Urinary bladder (tissue), 3 donors: ENCODE measurements at regions not wholly inside any gene's neighbourhood (a gene's known extent, or its start where the extent isn't known, plus 50 kb on each side); places are given as distances from the start of the nearest gene placed in this dataset.
"Not testable (repeated sequence)": the region's sequence is repeated elsewhere in the genome, so short reads cannot be mapped to it uniquely, and the experiment has no call there.

ENCODE experiments used
- DNase-seq: peaks from one replicate; pipeline ENCODE4 v3.0.0-alpha.2; 2015; ENCODE audit errors: extremely low spot score
- H3K27ac ChIP-seq: one replicate; pipeline ENCODE4 v1.5.1; 2013; ENCODE audit warnings: low read depth, mild to moderate bottlenecking, moderate library complexity
- H3K36me3 ChIP-seq: one replicate; pipeline ENCODE4 v1.6.1; 2013; ENCODE audit warnings: mild to moderate bottlenecking, moderate library complexity; ENCODE audit not compliant: insufficient read depth
- H3K4me1 ChIP-seq: one replicate; pipeline ENCODE4 v1.6.1; 2013; ENCODE audit warnings: mild to moderate bottlenecking, moderate library complexity; ENCODE audit not compliant: insufficient read depth
- H3K4me3 ChIP-seq: one replicate; pipeline ENCODE4 v1.5.1; 2013; ENCODE audit warnings: low read depth, low read length
- WGBS: extraction: QIAGEN DNeasy Blood & Tissue Kit; methylation state at CpG from one replicate; pipeline ENCODE4 v1.1.7; 2013; 5-methylcytosine and 5-hydroxymethylcytosine counted together
- donor health status: healthy with polysubstance abuse.
- donor health status: healthy.

DNA sequence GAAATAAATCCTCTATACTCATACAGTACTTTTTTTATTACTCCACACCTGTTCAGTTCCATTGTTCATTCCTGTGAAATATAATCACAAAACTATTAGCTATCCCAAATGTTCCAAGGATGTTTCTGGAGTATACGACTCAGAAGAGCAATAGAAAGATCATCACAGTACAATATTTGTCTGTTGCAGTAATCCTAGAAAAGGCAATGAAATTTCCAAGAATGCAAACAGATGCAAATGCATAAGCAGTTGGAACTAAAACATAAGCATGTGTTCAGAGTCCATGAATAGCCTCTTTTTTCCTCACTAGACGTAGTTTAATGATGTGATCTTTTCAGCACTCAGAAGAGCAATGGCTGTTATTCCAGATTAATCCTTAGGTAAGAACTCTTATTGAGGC is 55.2 kb downstream of the RTL3 start:
- Histone ChIP-seq H3K4me1 (no peaks in the 10 kb centered on the region), H3K4me3 (no peak overlapping the region), H3K27ac (no peak overlapping the region), H3K36me3 (no peaks in the 10 kb centered on the region)
- WGBS, result 30% methylated on average over 2 of the region's 2 CpGs
- DNase-seq, result no peak

DNA sequence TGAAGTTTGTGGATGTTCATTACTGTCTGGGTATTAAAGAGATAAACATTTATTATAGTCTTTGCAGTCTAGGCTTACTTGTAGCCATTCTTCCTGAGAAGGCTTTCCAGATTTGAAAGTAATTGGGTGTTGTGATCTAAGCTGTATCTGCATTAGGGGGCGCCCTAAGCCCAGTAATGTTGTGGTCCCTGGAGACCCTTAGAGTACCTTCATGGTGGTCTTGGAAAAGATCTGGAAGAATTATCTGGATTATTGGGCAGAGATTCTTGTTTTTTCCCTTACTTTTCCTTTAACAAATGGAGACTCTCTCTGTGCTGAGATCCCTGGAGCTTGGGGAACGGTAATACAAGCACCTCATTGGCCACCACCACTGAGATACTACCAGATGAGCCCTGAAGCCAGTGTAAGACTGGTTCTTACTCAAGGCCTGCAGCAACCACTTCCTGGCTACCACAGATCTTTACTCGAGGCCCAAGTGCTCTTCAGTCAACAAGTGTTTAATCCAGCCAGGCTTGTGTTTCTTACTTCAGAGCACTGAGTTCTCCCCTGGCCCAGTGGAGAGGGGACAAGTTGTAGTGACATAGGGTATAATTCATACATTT is 63.1 kb downstream of the RTL3 start:
- no peak for DNase-seq
- Histone ChIP-seq H3K27ac (no peak overlapping the region), H3K4me3 (no peak overlapping the region), H3K4me1 (no peaks in the 10 kb centered on the region), H3K36me3 (no peaks in the 10 kb centered on the region)
- WGBS, result 47% methylated on average over 3 of the region's 3 CpGs

DNA sequence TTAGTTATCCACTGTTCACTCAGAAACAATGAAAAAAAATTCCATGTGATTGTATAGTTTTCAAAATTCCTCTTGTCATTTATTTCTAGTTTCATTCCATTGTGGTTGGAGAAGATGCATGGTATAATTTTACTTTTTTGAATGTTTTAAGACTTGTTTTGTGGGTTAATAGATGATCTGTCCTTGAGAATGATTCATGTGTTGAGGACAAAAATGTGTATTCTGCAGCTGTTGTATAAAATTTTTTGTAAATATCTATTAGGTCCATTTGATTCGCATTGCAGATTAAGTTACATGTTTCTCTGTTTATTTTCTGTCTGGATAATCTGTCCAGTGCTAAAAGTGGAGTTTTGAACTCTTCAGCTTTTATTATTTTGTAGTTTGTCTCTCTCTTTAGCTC is 65.4 kb downstream of the RTL3 start:
- Histone ChIP-seq H3K27ac (no peak overlapping the region), H3K4me3 (no peak overlapping the region), H3K4me1 (no peaks in the 10 kb centered on the region), H3K36me3 (no peaks in the 10 kb centered on the region)
- WGBS, result 58% methylated on average over 1 of the region's 1 CpG
- no peak for DNase-seq

DNA sequence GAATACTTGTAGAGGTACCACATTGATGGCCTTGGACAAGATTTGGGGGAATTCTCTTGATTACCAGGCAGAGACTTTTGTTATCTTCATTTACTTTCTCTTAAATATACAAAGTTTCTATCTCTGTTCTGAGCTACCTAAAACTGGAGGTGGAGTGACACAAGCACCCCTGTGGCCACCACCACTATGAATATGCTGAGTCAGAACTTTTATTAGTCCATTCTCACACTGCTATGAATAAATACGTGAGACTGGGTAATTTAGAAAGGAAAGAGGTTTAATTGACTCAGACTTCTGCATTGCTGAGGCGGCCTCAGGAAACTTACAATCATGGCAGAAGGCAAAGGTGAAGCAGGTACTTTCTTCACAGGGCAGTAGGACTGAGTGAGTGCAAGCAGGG is 67.1 kb downstream of the RTL3 start:
- WGBS, result 96% methylated on average over 2 of the region's 2 CpGs
- no peak for DNase-seq
- Histone ChIP-seq H3K27ac (no peak overlapping the region), H3K36me3 (no peaks in the 10 kb centered on the region), H3K4me3 (no peak overlapping the region), H3K4me1 (no peaks in the 10 kb centered on the region)

DNA sequence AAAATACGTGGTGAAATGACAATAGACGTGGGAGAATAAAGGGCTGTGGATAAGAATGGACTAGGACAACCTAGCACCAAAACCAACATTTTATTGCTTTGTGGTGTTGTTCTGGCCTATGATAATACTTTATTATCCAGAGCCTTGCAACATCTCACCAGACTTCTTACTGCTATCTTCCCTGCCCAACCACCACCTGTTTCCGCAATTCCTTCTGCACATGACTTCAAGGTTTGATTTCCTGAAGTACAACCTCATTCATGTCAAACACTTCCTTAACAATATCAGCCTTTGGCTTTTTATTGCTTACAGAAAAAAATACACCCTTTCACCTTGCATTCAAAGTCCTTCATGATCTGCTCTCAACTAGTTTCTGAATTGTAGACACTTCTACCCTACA is 84.8 kb downstream of the RTL3 start:
- H3K4me3 ChIP-seq, result no peak overlapping the region
- no peak overlapping the region for H3K27ac ChIP-seq
- 56% methylated on average over 3 of the region's 3 CpGs for WGBS
- no peaks in the 10 kb centered on the region for H3K36me3 ChIP-seq
- no peak for DNase-seq
- no peaks in the 10 kb centered on the region for H3K4me1 ChIP-seq

DNA sequence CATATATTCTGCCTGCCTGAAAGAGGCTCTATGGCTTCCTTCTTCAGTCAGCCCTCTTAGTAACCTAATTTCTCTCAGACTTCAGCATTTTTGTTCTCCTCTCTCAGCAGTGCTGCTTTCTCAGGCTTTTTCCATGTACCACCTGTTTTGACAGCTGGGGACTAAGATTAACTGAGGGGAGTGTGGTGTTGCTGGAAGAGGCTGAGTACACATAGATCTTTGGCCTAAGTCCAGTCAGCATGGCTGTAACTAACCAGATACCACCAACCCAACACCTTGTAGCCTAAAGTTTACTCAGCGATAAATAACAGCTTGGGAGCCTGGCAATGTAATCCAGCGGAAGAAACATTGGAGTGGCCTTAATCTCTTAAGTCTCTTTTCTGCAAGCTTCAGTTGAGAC is 85.5 kb downstream of the RTL3 start:
- H3K36me3 ChIP-seq, result no peaks in the 10 kb centered on the region
- no peak overlapping the region for H3K27ac ChIP-seq
- no peaks in the 10 kb centered on the region for H3K4me1 ChIP-seq
- DNase-seq, result no peak
- WGBS, result 74% methylated on average over 2 of the region's 2 CpGs
- no peak overlapping the region for H3K4me3 ChIP-seq

DNA sequence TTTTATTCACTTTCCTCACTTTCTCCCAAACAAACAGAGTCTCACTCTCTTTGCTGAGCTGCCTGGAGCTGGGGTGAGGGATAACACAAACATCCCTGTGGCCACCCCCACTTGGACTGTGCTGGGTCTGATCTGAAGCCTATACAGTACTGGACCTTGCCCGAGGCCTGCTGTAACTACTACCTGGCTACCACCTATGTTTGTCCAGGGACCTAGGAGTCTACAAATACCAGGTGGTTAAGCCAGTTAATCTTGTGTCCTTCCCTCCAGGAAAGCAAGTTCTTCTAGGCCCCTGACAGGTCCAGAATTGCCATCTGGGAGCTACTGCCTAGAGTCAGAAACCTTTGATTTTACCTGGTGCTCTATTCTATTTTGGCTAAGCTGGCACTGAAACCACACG is 87.3 kb downstream of the RTL3 start:
- no peak overlapping the region for H3K27ac ChIP-seq
- no peaks in the 10 kb centered on the region for H3K36me3 ChIP-seq
- H3K4me1 ChIP-seq, result no peaks in the 10 kb centered on the region
- no peak overlapping the region for H3K4me3 ChIP-seq
- WGBS, result 78% methylated on average over 2 of the region's 2 CpGs
- DNase-seq, result no peak

DNA sequence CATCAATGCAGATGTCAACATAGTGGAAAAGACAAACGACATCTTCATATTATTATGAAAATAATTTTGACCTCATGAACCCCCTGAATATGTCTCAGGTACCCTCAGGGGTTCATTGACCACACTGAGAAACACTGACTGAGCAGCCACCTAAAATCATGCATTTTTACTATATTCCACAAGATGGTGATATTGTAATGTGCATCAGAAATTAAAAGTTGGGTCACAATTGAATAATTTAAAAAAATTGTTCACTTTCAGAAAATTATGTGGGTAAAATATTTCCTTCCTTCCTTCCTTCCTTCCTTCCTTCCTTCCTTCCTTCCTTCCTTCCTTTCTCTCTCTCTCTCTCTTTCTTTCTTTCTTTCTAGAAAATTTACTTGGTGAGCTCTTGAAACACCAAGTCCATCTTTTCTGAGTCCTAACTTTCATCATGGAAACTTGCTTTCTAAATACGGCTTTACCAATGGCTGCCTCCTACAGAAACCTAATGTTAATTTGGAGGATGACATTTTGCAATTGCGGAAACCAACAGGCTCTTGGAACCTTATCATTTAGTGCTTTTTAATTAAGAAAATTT is 103.6 kb downstream of the RTL3 start:
- no peak for DNase-seq
- Histone ChIP-seq H3K36me3 (no peaks in the 10 kb centered on the region), H3K27ac (no peak overlapping the region), H3K4me1 (no peaks in the 10 kb centered on the region), H3K4me3 (no peak overlapping the region)
- 27% methylated on average over 3 of the region's 3 CpGs for WGBS

DNA sequence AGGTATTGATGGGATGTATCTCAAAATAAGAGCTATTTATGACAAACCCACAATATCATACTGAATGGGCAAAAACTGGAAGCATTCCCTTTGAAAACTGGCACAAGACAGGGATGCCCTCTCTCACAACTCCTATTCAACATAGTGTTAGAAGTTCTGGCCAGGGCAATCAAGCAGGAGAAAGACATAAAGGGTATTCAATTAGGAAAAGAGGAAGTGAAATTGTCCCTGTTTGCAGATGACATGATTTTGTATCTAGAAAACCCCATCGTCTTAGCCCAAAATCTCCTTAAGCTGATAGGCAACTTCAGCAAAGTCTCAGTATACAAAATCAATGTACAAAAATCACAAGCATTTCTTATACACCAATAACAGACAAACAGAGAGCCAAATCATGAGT is 106.5 kb downstream of the RTL3 start:
- not testable (repeated sequence) for H3K27ac ChIP-seq, H3K4me1 ChIP-seq, H3K36me3 ChIP-seq, H3K4me3 ChIP-seq, DNase-seq
- WGBS, result 80% methylated on average over 1 of the region's 1 CpG

DNA sequence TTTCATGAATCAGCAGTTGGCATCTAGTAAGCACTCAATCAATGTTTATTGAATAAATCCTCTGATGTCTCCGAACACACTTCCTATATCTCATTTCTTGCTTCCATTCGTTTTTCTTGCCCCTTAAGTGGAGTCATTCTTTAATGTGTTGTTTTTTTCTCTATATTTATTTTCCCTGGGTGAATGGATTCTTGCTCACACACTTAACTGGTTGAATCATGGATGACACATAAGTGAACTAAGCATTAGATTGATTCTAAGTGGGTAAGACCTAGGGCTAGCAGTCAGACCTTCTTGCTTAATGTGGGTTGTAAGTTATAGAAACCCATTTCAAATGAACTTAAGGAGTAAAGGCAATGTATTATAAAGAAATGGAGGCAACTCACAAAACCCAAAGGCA is 111.1 kb downstream of the RTL3 start:
- no peak overlapping the region for H3K4me3 ChIP-seq
- no peak for DNase-seq
- WGBS, result 76% methylated on average over 2 of the region's 2 CpGs
- no peaks in the 10 kb centered on the region for H3K36me3 ChIP-seq
- no peaks in the 10 kb centered on the region for H3K4me1 ChIP-seq
- H3K27ac ChIP-seq, result no peak overlapping the region

DNA sequence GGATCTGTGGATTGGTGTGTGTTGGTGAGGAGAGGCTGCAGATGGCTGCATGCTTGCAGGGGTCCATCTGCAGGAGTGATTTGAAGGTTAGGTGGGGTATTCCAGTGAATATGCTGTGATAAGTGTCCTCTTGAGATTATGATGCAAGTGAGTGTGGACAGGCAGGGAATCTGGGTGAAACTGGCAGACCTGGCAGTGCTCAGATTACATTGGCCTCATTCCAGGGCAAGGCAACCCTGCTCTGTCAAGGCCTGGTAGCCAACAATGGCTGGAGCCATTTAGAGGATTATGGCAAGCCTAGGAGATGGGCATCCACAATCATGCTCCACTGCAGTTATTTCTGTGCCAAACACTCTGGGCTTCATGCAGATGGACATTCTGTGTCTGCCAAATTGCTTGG is 113.9 kb downstream of the RTL3 start:
- Histone ChIP-seq H3K4me1 (no peaks in the 10 kb centered on the region), H3K27ac (no peak overlapping the region), H3K4me3 (no peak overlapping the region), H3K36me3 (no peaks in the 10 kb centered on the region)
- no peak for DNase-seq

DNA sequence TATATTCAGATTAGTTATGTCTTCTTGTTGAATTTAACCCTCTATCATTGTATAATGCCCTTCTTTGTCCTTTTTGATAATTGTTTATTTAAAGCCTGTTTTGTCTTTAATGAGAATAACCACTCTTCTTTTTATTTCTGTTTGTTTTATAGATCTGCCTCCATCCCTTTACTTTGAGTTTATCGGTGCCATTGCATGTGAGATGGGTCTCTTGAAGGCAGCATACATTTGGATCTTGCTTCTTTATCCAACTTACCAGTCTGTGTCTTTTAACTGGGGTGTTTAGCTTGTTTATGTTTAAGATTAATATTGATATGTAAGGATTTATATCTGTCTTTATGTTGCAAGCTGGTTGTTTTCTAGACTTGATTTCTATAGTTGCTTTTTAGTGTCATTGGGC is 115.8 kb downstream of the RTL3 start:
- H3K27ac ChIP-seq, result no peak overlapping the region
- no peaks in the 10 kb centered on the region for H3K4me1 ChIP-seq
- 93% methylated on average over 1 of the region's 1 CpG for WGBS
- H3K36me3 ChIP-seq, result no peaks in the 10 kb centered on the region
- DNase-seq, result no peak
- H3K4me3 ChIP-seq, result no peak overlapping the region

DNA sequence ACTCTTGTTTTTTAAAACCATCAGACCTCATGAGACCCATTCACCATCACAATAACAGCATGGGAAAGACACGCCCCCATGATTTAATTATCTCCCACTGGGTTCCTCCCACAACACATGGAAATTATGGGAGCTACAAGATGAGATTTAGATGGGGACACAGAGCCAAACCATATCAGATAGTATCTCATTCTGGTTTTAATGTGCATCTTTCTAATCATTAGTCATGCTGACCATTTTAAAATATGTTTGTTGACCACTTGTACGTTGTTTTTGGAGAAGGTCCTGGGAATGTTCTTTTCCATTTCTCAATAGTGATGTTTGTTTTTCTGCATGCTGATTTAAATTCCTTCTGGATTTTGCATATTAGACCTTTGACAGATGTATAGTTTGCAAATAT is 119.0 kb downstream of the RTL3 start:
- H3K4me3 ChIP-seq, result no peak overlapping the region
- no peak overlapping the region for H3K27ac ChIP-seq
- H3K4me1 ChIP-seq, result no peaks in the 10 kb centered on the region
- no peaks in the 10 kb centered on the region for H3K36me3 ChIP-seq
- DNase-seq, result no peak
- WGBS, result 85% methylated on average over 2 of the region's 2 CpGs

DNA sequence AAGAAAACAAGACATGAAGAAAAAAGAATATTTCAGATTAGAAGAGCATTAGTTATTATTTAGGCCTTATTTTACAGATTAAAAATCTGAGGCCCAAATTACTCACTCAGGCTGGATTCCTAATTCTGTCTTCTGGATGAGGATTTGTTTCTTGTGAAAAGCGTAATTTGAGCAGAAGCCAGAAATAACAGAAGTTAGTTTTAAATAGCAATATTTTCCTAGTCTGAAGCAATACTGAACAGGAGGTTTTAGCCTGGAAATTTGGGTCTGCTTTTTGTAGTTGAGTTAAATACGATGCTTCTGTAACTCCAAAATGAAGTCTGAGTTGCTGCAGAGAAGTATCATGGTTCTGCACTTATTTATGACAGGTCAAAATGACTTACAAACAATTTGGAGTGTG is 124.9 kb downstream of the RTL3 start:
- H3K36me3 ChIP-seq, result no peaks in the 10 kb centered on the region
- no peaks in the 10 kb centered on the region for H3K4me1 ChIP-seq
- DNase-seq, result no peak
- no peak overlapping the region for H3K27ac ChIP-seq
- WGBS, result 84% methylated on average over 2 of the region's 2 CpGs
- no peak overlapping the region for H3K4me3 ChIP-seq

DNA sequence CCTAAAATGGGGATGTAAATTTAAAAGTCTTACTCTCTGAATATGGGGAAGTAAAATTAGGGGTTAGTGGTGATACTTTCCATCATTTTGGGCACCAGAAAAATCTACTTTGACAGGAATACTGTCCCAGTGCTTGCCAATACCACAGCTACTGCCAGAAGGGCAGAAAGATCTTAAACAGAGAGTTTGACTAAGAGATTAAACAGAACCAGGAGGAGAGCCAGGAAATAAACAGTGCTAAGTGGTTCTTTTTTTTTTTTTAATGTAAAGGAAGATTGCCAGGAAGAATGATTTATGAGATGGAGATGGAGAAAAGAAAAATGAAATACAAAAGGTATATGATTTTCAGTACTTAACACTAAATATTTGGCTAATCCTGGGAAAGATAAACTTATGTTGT is 126.8 kb downstream of the RTL3 start:
- Histone ChIP-seq H3K4me1 (no peaks in the 10 kb centered on the region), H3K4me3 (no peak overlapping the region), H3K27ac (no peak overlapping the region), H3K36me3 (no peaks in the 10 kb centered on the region)
- DNase-seq, result no peak
